ENCODE measurements at regions not wholly inside any gene's neighbourhood (a gene's known extent, or its start where the extent isn't known, plus 50 kb on each side); places are given as distances from the start of the nearest gene placed in this dataset.

- no peak for TF ChIP-seq CTCF (IDR thresholded peaks at IDR 0.05)
- TF ChIP-seq POLR2A (IDR thresholded peaks at IDR 0.05): no peak
Measured at GRCh38 chr2:176944998-176945397, 267.6 kb upstream of the HNRNPA3 start.

Measured in stomach (tissue), 4 donors.